H1 (cell line): ENCODE measurements at regions not wholly inside any gene's neighbourhood (a gene's known extent, or its start where the extent isn't known, plus 50 kb on each side); places are given as distances from the start of the nearest gene placed in this dataset.

Source experiments
- ATF3 ChIP-seq: IDR thresholded peaks from 2 replicates; pipeline ENCODE4 v1.6.1; 2011; ENCODE audit warnings: low read depth, mild to moderate bottlenecking, low read length; ENCODE audit not compliant: insufficient read depth
- BRCA1 ChIP-seq: IDR thresholded peaks from 2 replicates; pipeline ENCODE4 v1.6.1; 2012; ENCODE audit warnings: low read depth, low read length, improper control_type of control experiment
- CHD1 ChIP-seq: IDR thresholded peaks from 2 replicates; pipeline ENCODE4 v1.6.1; 2012; ENCODE audit warnings: low read depth, low read length, improper control_type of control experiment
- CHD7 ChIP-seq: fragments of 300-600 bp; sonication (generic); IDR thresholded peaks from 2 replicates; pipeline ENCODE4 v1.7.1; 2012; ENCODE audit warnings: low read length, moderate library complexity, mild to moderate bottlenecking, inconsistent platforms; ENCODE audit not compliant: insufficient replicate concordance
- EGR1 ChIP-seq: IDR thresholded peaks from 2 replicates; pipeline ENCODE4 v1.6.1; 2011; ENCODE audit warnings: low read depth, low read length, borderline replicate concordance
- POLR2AphosphoS5 ChIP-seq: IDR thresholded peaks from 2 replicates; pipeline ENCODE4 v1.6.1; 2011; ENCODE audit warnings: low read depth, low read length
- POU5F1 ChIP-seq: IDR thresholded peaks from 2 replicates; pipeline ENCODE4 v1.6.1; 2011; ENCODE audit warnings: low read depth, mild to moderate bottlenecking, low read length, moderate library complexity
- RFX5 ChIP-seq: IDR thresholded peaks from 2 replicates; pipeline ENCODE4 v1.6.1; 2011; ENCODE audit warnings: low read depth, low read length, improper control_type of control experiment, borderline replicate concordance
- SUZ12 ChIP-seq: fragments of 200-600 bp; sonication (generic); IDR thresholded peaks from 2 replicates; pipeline ENCODE4 v1.6.1; 2012; ENCODE audit warnings: mild to moderate bottlenecking, inconsistent platforms, low read length, moderate library complexity, mixed read lengths
- TBP ChIP-seq: IDR thresholded peaks from 2 replicates; pipeline ENCODE4 v1.6.1; 2011; ENCODE audit warnings: low read depth, low read length, improper control_type of control experiment

DNA sequence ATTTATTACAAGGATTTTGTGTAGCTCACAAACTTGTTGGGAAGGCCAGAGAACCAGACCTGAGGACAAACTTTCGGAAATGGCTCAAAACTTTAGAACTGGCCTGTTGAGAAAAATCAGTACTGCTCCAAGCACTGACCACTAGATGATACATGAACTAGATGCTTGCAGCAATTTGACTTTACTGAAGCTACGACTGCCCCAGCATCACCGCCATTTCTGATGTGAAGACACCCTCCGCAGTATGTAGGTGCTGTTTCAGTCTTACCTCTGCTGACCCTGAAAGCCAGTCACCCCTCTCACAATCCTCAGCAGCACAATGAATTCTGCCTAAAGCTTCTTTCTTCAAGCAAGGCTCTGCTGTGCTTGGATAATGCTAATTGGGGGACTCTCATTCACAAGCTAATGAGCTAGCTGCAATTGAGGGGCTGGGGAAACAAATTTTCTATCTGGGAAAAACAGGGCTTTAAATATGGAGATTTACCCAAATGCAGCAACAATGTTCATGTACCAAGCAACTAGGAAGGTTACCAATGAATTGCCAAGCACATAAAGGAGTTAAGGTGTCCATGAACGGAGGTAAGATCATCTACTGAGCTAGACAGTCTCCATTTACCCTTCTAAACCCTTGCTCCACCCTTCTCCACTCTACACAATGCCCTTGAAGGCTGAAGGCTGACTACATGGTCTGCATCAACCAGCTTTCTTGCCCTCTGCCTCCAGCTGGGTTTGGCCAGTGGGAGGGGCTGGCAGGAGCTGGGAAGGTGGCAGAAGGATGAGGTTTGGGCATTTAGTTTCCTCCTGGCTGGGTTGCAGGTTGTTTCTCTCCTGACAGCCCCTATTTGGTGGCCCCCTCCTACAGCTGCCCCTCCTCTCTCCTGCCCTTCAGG lies 53.2 kb upstream of the FSTL1 start (continued):
- TF ChIP-seq CHD7 (no peak), BRCA1 (no peak), ATF3 (no peak), TBP (no peak), POU5F1 (no peak), EGR1 (no peak), SUZ12 (no peak), POLR2AphosphoS5 (peak; percentile 62), RFX5 (no peak), CHD1 (no peak)
